Activated naive CD8-positive, alpha-beta T cell treated with anti-CD3 and anti-CD28 coated beads for 36 hours (primary cell): ENCODE measurements at regions not wholly inside any gene's neighbourhood (a gene's known extent, or its start where the extent isn't known, plus 50 kb on each side); places are given as distances from the start of the nearest gene placed in this dataset.
"Not testable (repeated sequence)": the region's sequence is repeated elsewhere in the genome, so short reads cannot be mapped to it uniquely, and the experiment has no call there.

Source experiments
- DNase-seq: peaks from one replicate; pipeline ENCODE4 v3.0.0; 2021
- H3K27ac Mint-ChIP-seq: one replicate; pipeline ENCODE4 v1.8.0; 2022; ENCODE audit warnings: mild to moderate bottlenecking, moderate library complexity, mixed read lengths
- H3K27me3 Mint-ChIP-seq: one replicate; pipeline ENCODE4 v1.8.0; 2022; ENCODE audit warnings: mild to moderate bottlenecking, mixed read lengths
- H3K36me3 Mint-ChIP-seq: one replicate; pipeline ENCODE4 v1.8.0; 2021; ENCODE audit warnings: mild to moderate bottlenecking, mixed read lengths
- H3K4me1 Mint-ChIP-seq: one replicate; pipeline ENCODE4 v1.8.0; 2021; ENCODE audit warnings: mixed read lengths
- H3K4me3 Mint-ChIP-seq: one replicate; pipeline ENCODE4 v1.8.0; 2022; ENCODE audit warnings: mild to moderate bottlenecking, moderate library complexity, mixed read lengths
- H3K9me3 Mint-ChIP-seq: one replicate; pipeline ENCODE4 v1.8.0; 2022; ENCODE audit warnings: mixed read lengths

GRCh38 chr17:34485999-34486398, 93.4 kb upstream of the TMEM132E start:
- no peak overlapping the region for H3K4me3 Mint-ChIP-seq
- peak overlapping the region; percentile 16 for H3K27ac Mint-ChIP-seq
- H3K9me3 Mint-ChIP-seq, result no peaks in the 10 kb centered on the region
- no peak for DNase-seq
- H3K27me3 Mint-ChIP-seq, result peaks cover 38% of the 10 kb centered on the region
- H3K36me3 Mint-ChIP-seq, result no peaks in the 10 kb centered on the region
- H3K4me1 Mint-ChIP-seq, result peaks cover 4% of the 10 kb centered on the region

- H3K4me1 Mint-ChIP-seq, result peaks cover 4% of the 10 kb centered on the region
- H3K4me3 Mint-ChIP-seq, result no peak overlapping the region
- no peak for DNase-seq
- peaks cover 27% of the 10 kb centered on the region for H3K27me3 Mint-ChIP-seq
- H3K36me3 Mint-ChIP-seq, result no peaks in the 10 kb centered on the region
- no peaks in the 10 kb centered on the region for H3K9me3 Mint-ChIP-seq
- H3K27ac Mint-ChIP-seq, result no peak overlapping the region
These were observed 95.1 kb upstream of the TMEM132E start for GRCh38 chr17:34484193-34484733.

GRCh38 chr17:34482730-34483129, 96.7 kb upstream of the TMEM132E start:
- Mint-ChIP-seq H3K9me3 (no peaks in the 10 kb centered on the region), H3K4me1 (peaks cover 4% of the 10 kb centered on the region), H3K36me3 (no peaks in the 10 kb centered on the region), H3K4me3 (no peak overlapping the region), H3K27ac (no peak overlapping the region), H3K27me3 (peaks cover 23% of the 10 kb centered on the region)
- no peak for DNase-seq

GRCh38 chr17:34481779-34482178, 97.6 kb upstream of the TMEM132E start:
- Mint-ChIP-seq H3K36me3 (no peaks in the 10 kb centered on the region), H3K4me1 (peaks cover 4% of the 10 kb centered on the region), H3K9me3 (no peaks in the 10 kb centered on the region), H3K27ac (no peak overlapping the region), H3K4me3 (no peak overlapping the region), H3K27me3 (peaks cover 18% of the 10 kb centered on the region)
- no peak for DNase-seq

- DNase-seq, result no peak
- Mint-ChIP-seq H3K27ac (no peak overlapping the region), H3K36me3 (no peaks in the 10 kb centered on the region), H3K9me3 (no peaks in the 10 kb centered on the region), H3K4me3 (no peak overlapping the region), H3K4me1 (no peaks in the 10 kb centered on the region), H3K27me3 (peaks cover 10% of the 10 kb centered on the region)
These were observed 100.0 kb upstream of the TMEM132E start for GRCh38 chr17:34479371-34479770.

- no peaks in the 10 kb centered on the region for H3K9me3 Mint-ChIP-seq
- H3K4me3 Mint-ChIP-seq, result no peak overlapping the region
- no peak overlapping the region for H3K27ac Mint-ChIP-seq
- H3K36me3 Mint-ChIP-seq, result no peaks in the 10 kb centered on the region
- H3K27me3 Mint-ChIP-seq, result peaks cover 5% of the 10 kb centered on the region
- no peak for DNase-seq
- H3K4me1 Mint-ChIP-seq, result no peaks in the 10 kb centered on the region
These were observed 101.1 kb upstream of the TMEM132E start for GRCh38 chr17:34478244-34478643.

GRCh38 chr17:34475296-34475695, 104.1 kb upstream of the TMEM132E start:
- Mint-ChIP-seq H3K9me3 (no peaks in the 10 kb centered on the region), H3K27ac (no peak overlapping the region), H3K4me3 (no peak overlapping the region), H3K4me1 (no peaks in the 10 kb centered on the region), H3K27me3 (no peaks in the 10 kb centered on the region), H3K36me3 (no peaks in the 10 kb centered on the region)
- no peak for DNase-seq

GRCh38 chr17:34474706-34475105, 104.7 kb upstream of the TMEM132E start:
- no peaks in the 10 kb centered on the region for H3K4me1 Mint-ChIP-seq
- no peak overlapping the region for H3K27ac Mint-ChIP-seq
- no peaks in the 10 kb centered on the region for H3K27me3 Mint-ChIP-seq
- no peak for DNase-seq
- no peaks in the 10 kb centered on the region for H3K36me3 Mint-ChIP-seq
- no peak overlapping the region for H3K4me3 Mint-ChIP-seq
- H3K9me3 Mint-ChIP-seq, result no peaks in the 10 kb centered on the region

GRCh38 chr17:34472363-34472762, 107.0 kb upstream of the TMEM132E start:
- no peak for DNase-seq
- no peak overlapping the region for H3K4me3 Mint-ChIP-seq
- H3K27me3 Mint-ChIP-seq, result no peaks in the 10 kb centered on the region
- no peaks in the 10 kb centered on the region for H3K36me3 Mint-ChIP-seq
- no peak overlapping the region for H3K27ac Mint-ChIP-seq
- no peaks in the 10 kb centered on the region for H3K4me1 Mint-ChIP-seq
- no peaks in the 10 kb centered on the region for H3K9me3 Mint-ChIP-seq

GRCh38 chr17:34471278-34471677, 108.1 kb upstream of the TMEM132E start:
- not testable (repeated sequence) for H3K9me3 Mint-ChIP-seq, H3K36me3 Mint-ChIP-seq, H3K27me3 Mint-ChIP-seq, H3K4me1 Mint-ChIP-seq, H3K27ac Mint-ChIP-seq, DNase-seq, H3K4me3 Mint-ChIP-seq

GRCh38 chr17:34465789-34466188, 102.8 kb upstream of the CCL1 start:
- Mint-ChIP-seq H3K36me3 (no peaks in the 10 kb centered on the region), H3K4me1 (no peaks in the 10 kb centered on the region), H3K9me3 (no peaks in the 10 kb centered on the region), H3K27ac (no peak overlapping the region), H3K4me3 (no peak overlapping the region), H3K27me3 (peaks cover 11% of the 10 kb centered on the region)
- DNase-seq, result no peak

GRCh38 chr17:34464812-34465211, 101.8 kb upstream of the CCL1 start:
- Mint-ChIP-seq H3K4me3 (no peak overlapping the region), H3K27ac (no peak overlapping the region), H3K27me3 (peaks cover 11% of the 10 kb centered on the region), H3K9me3 (no peaks in the 10 kb centered on the region), H3K4me1 (no peaks in the 10 kb centered on the region), H3K36me3 (no peaks in the 10 kb centered on the region)
- no peak for DNase-seq

GRCh38 chr17:34458266-34458665, 95.2 kb upstream of the CCL1 start:
- Mint-ChIP-seq H3K36me3 (no peaks in the 10 kb centered on the region), H3K4me1 (no peaks in the 10 kb centered on the region), H3K27me3 (peaks cover 20% of the 10 kb centered on the region), H3K9me3 (no peaks in the 10 kb centered on the region), H3K4me3 (no peak overlapping the region), H3K27ac (no peak overlapping the region)
- no peak for DNase-seq

- no peaks in the 10 kb centered on the region for H3K4me1 Mint-ChIP-seq
- no peaks in the 10 kb centered on the region for H3K36me3 Mint-ChIP-seq
- no peaks in the 10 kb centered on the region for H3K9me3 Mint-ChIP-seq
- DNase-seq, result no peak
- H3K27ac Mint-ChIP-seq, result no peak overlapping the region
- no peak overlapping the region for H3K4me3 Mint-ChIP-seq
- peaks cover 31% of the 10 kb centered on the region for H3K27me3 Mint-ChIP-seq
These were observed 93.1 kb upstream of the CCL1 start for GRCh38 chr17:34456121-34456520.

- no peaks in the 10 kb centered on the region for H3K36me3 Mint-ChIP-seq
- peaks cover 24% of the 10 kb centered on the region for H3K27me3 Mint-ChIP-seq
- DNase-seq, result no peak
- H3K4me1 Mint-ChIP-seq, result no peaks in the 10 kb centered on the region
- H3K4me3 Mint-ChIP-seq, result no peak overlapping the region
- H3K27ac Mint-ChIP-seq, result no peak overlapping the region
- no peaks in the 10 kb centered on the region for H3K9me3 Mint-ChIP-seq
These were observed 89.7 kb upstream of the CCL1 start for GRCh38 chr17:34452769-34453168.

GRCh38 chr17:34451313-34451712, 88.3 kb upstream of the CCL1 start:
- Mint-ChIP-seq H3K4me1 (no peaks in the 10 kb centered on the region), H3K27me3 (peaks cover 25% of the 10 kb centered on the region), H3K4me3 (no peak overlapping the region), H3K9me3 (no peaks in the 10 kb centered on the region), H3K36me3 (no peaks in the 10 kb centered on the region), H3K27ac (no peak overlapping the region)
- DNase-seq, result no peak

GRCh38 chr17:34447406-34447805, 84.4 kb upstream of the CCL1 start:
- no peaks in the 10 kb centered on the region for H3K4me1 Mint-ChIP-seq
- H3K9me3 Mint-ChIP-seq, result no peaks in the 10 kb centered on the region
- no peak for DNase-seq
- no peaks in the 10 kb centered on the region for H3K36me3 Mint-ChIP-seq
- H3K27ac Mint-ChIP-seq, result no peak overlapping the region
- peaks cover 14% of the 10 kb centered on the region for H3K27me3 Mint-ChIP-seq
- no peak overlapping the region for H3K4me3 Mint-ChIP-seq
